ENCODE measurements at regions not wholly inside any gene's neighbourhood (a gene's known extent, or its start where the extent isn't known, plus 50 kb on each side); places are given as distances from the start of the nearest gene placed in this dataset.

- TF ChIP-seq POLR2A (IDR thresholded peaks at IDR 0.05), result no peak
- no peak for TF ChIP-seq EP300 (IDR thresholded peaks at IDR 0.05)
- no peak for TF ChIP-seq CTCF (IDR thresholded peaks at IDR 0.05)
- 95 to 97% methylated on average over 8 of the region's 8 CpGs for WGBS, 2 donors
- no peaks in the 10 kb centered on the region for H3K9me3 ChIP-seq
- H3K36me3 ChIP-seq, result no peaks in the 10 kb centered on the region
- H3K27ac ChIP-seq, result no peak overlapping the region
- no peaks in the 10 kb centered on the region for H3K4me1 ChIP-seq
- DNase-seq (ENCODE audit: low spot score in 2 of 2), result no peak
- no peaks in the 10 kb centered on the region for H3K27me3 ChIP-seq
- no peak overlapping the region for H3K4me3 ChIP-seq
Observed at GRCh38 chr6:120786256-120786655, 548.0 kb downstream of the TBC1D32 start.

GRCh38 chr6:120785459-120786086, 548.7 kb downstream of the TBC1D32 start:
- Histone ChIP-seq H3K36me3 (no peaks in the 10 kb centered on the region), H3K27ac (no peak overlapping the region), H3K4me1 (no peaks in the 10 kb centered on the region), H3K9me3 (no peaks in the 10 kb centered on the region), H3K27me3 (no peaks in the 10 kb centered on the region), H3K4me3 (no peak overlapping the region)
- no peak for DNase-seq (ENCODE audit: low spot score in 2 of 2)
- TF ChIP-seq POLR2A (IDR thresholded peaks at IDR 0.05), result no peak
- no peak for TF ChIP-seq CTCF (IDR thresholded peaks at IDR 0.05)
- TF ChIP-seq EP300 (IDR thresholded peaks at IDR 0.05), result no peak
- 87 to 97% methylated on average over 7 of the region's 7 CpGs for whole genome bisulfite sequencing, 2 donors

- DNase-seq (ENCODE audit: low spot score in 2 of 2), result no peak
- H3K9me3 ChIP-seq, result peaks cover 0 to 3% (median 0%) of the 10 kb centered on the region in 4 donors
- no peak overlapping the region for H3K4me3 ChIP-seq
- H3K36me3 ChIP-seq, result no peaks in the 10 kb centered on the region
- no peak overlapping the region for H3K27ac ChIP-seq
- H3K4me1 ChIP-seq, result no peaks in the 10 kb centered on the region
- 89 to 92% methylated on average over 3 of the region's 4 CpGs for WGBS, 2 donors
- TF ChIP-seq POLR2A (IDR thresholded peaks at IDR 0.05), result no peak
- TF ChIP-seq CTCF (IDR thresholded peaks at IDR 0.05), result no peak
- no peak for TF ChIP-seq EP300 (IDR thresholded peaks at IDR 0.05)
- no peaks in the 10 kb centered on the region for H3K27me3 ChIP-seq
Observed at GRCh38 chr6:120779441-120779840, 554.8 kb downstream of the TBC1D32 start.

- Histone ChIP-seq H3K27ac (no peak overlapping the region), H3K9me3 (peaks cover 0 to 3% (median 0%) of the 10 kb centered on the region in 4 donors), H3K36me3 (no peaks in the 10 kb centered on the region), H3K4me3 (no peak overlapping the region), H3K27me3 (no peaks in the 10 kb centered on the region), H3K4me1 (no peaks in the 10 kb centered on the region)
- no peak for DNase-seq (ENCODE audit: low spot score in 2 of 2)
- 70 to 71% methylated on average over 3 of the region's 3 CpGs for WGBS, 2 donors
- no peak for TF ChIP-seq CTCF (IDR thresholded peaks at IDR 0.05)
- no peak for TF ChIP-seq EP300 (IDR thresholded peaks at IDR 0.05)
- TF ChIP-seq POLR2A (IDR thresholded peaks at IDR 0.05), result no peak
Observed at GRCh38 chr6:120775698-120776097, 558.6 kb downstream of the TBC1D32 start.

GRCh38 chr6:120774275-120774674, 560.0 kb downstream of the TBC1D32 start:
- TF ChIP-seq EP300 (IDR thresholded peaks at IDR 0.05) (no peak), POLR2A (IDR thresholded peaks at IDR 0.05) (no peak), CTCF (IDR thresholded peaks at IDR 0.05) (no peak)
- 71 to 73% methylated on average over 1 of the region's 1 CpG for WGBS, 2 donors
- DNase-seq (ENCODE audit: low spot score in 2 of 2), result no peak

More at GRCh38 chr6:120774275-120774674, 560.0 kb downstream of the TBC1D32 start:
- Histone ChIP-seq H3K4me3 (no peak overlapping the region), H3K9me3 (peaks cover 0 to 3% (median 0%) of the 10 kb centered on the region in 4 donors), H3K27ac (no peak overlapping the region), H3K4me1 (no peaks in the 10 kb centered on the region), H3K27me3 (no peaks in the 10 kb centered on the region), H3K36me3 (no peaks in the 10 kb centered on the region)

Measured in tibial nerve (tissue), 4 donors.